Kidney capillary endothelial cell (primary cell): ENCODE measurements at regions not wholly inside any gene's neighbourhood (a gene's known extent, or its start where the extent isn't known, plus 50 kb on each side); places are given as distances from the start of the nearest gene placed in this dataset.
"Not testable (repeated sequence)": the region's sequence is repeated elsewhere in the genome, so short reads cannot be mapped to it uniquely, and the experiment has no call there.

Experiments
- DNase-seq: peaks from one replicate; pipeline ENCODE4 v3.0.0-alpha.2; 2018; ENCODE audit warnings: low spot score

GRCh38 chr6:14217728-14218518 lies 100.4 kb downstream of the CD83 start:
- no peak for DNase-seq

GRCh38 chr6:14218519-14218800 lies 100.9 kb downstream of the CD83 start:
- DNase-seq: no peak

- DNase-seq: no peak
These were observed 104.2 kb downstream of the CD83 start for GRCh38 chr6:14221564-14222279.

GRCh38 chr6:14222956-14223355 lies 105.4 kb downstream of the CD83 start:
- DNase-seq: no peak

- no peak for DNase-seq
These were observed 107.0 kb downstream of the CD83 start for GRCh38 chr6:14224359-14225103.

- DNase-seq: no peak
These were observed 108.6 kb downstream of the CD83 start for GRCh38 chr6:14226051-14226660.

GRCh38 chr6:14228571-14228970 lies 111.0 kb downstream of the CD83 start:
- no peak for DNase-seq

- DNase-seq: no peak
These were observed 113.5 kb downstream of the CD83 start for GRCh38 chr6:14231071-14231483.

- DNase-seq: no peak
These were observed 114.1 kb downstream of the CD83 start for GRCh38 chr6:14231501-14232280.

GRCh38 chr6:14232889-14233288 lies 115.3 kb downstream of the CD83 start:
- DNase-seq: no peak

- no peak for DNase-seq
These were observed 118.2 kb downstream of the CD83 start for GRCh38 chr6:14235653-14236356.

GRCh38 chr6:14239097-14239496 lies 121.5 kb downstream of the CD83 start:
- no peak for DNase-seq

GRCh38 chr6:14240411-14241166 lies 123.0 kb downstream of the CD83 start:
- no peak for DNase-seq

- no peak for DNase-seq
These were observed 123.9 kb downstream of the CD83 start for GRCh38 chr6:14241255-14242070.

GRCh38 chr6:14242912-14243311 lies 125.3 kb downstream of the CD83 start:
- DNase-seq: not testable (repeated sequence)

- DNase-seq: no peak
These were observed 126.0 kb downstream of the CD83 start for GRCh38 chr6:14243597-14243996.

GRCh38 chr6:14246876-14247275 lies 129.3 kb downstream of the CD83 start:
- DNase-seq: no peak

- DNase-seq: no peak
These were observed 133.0 kb downstream of the CD83 start for GRCh38 chr6:14250573-14250972.

- no peak for DNase-seq
These were observed 134.8 kb downstream of the CD83 start for GRCh38 chr6:14252271-14252850.
